ENCODE measurements at regions not wholly inside any gene's neighbourhood (a gene's known extent, or its start where the extent isn't known, plus 50 kb on each side); places are given as distances from the start of the nearest gene placed in this dataset.
A peak's percentile ranks its signal among the peaks of the same experiment; 100 is the strongest.

- Histone ChIP-seq H2BK12ac (ENCODE audit: low read length) (peak overlapping the region; percentile 14), H3K23ac (ENCODE audit: low read depth, low read length, poor library complexity) (no peak overlapping the region), H3K36me3 (replicated peaks in 1 of 2; ENCODE audit: control insufficient read depth in 2 of 2, insufficient read depth in 2 of 2, low read length in 2 of 2) (peaks cover 0 to 2% of the 10 kb centered on the region in 2 donors), H3K4ac (ENCODE audit: low read length) (no peak overlapping the region), H3K14ac (ENCODE audit: low read length) (peak overlapping the region; percentile 94), H4K91ac (ENCODE audit: low read depth, low read length, poor library complexity) (no peak overlapping the region), H3K9me3 (replicated peaks in 1 of 2; ENCODE audit: control insufficient read depth in 2 of 2, insufficient read depth in 1 of 2, low read depth in 1 of 2, low read length in 2 of 2) (peaks cover 0 to 4% of the 10 kb centered on the region in 2 donors), H3K4me2 (ENCODE audit: insufficient read depth, low read length, poor library complexity, severe bottlenecking) (no peak overlapping the region), H3K9ac (ENCODE audit: low read depth, low read length, poor library complexity) (no peak overlapping the region), H2BK15ac (ENCODE audit: low read length) (peak overlapping the region; percentile 56), H3K79me1 (ENCODE audit: low read depth, low read length) (peaks cover 2% of the 10 kb centered on the region), H2BK5ac (ENCODE audit: low read length) (no peak overlapping the region), H2BK120ac (ENCODE audit: low read depth, low read length) (no peak overlapping the region), H3K4me3 (ENCODE audit: low read length in 2 of 2) (no peak overlapping the region), H3K4me1 (ENCODE audit: control insufficient read depth in 2 of 2, insufficient read depth in 1 of 2, low read depth in 1 of 2, low read length in 2 of 2) (peaks cover 5 to 12% of the 10 kb centered on the region in 2 donors), H3K18ac (ENCODE audit: low read length) (peak overlapping the region; percentile 83), H2AK5ac (ENCODE audit: low read depth, low read length) (peak overlapping the region; percentile 64), H3K27ac (replicated peaks; ENCODE audit: low read length) (no peak overlapping the region), H2AFZ (ENCODE audit: low read length) (peak overlapping the region; percentile 87), H3K27me3 (ENCODE audit: control insufficient read depth in 3 of 3, insufficient read depth in 3 of 3, low read depth in 1 of 3, low read length in 3 of 3) (peaks cover 0 to 2% (median 0%) of the 10 kb centered on the region in 3 experiments), H4K8ac (ENCODE audit: low read depth, low read length) (peak overlapping the region; percentile 89)
- no CpG with 5 or more reads among the region's 12 CpGs for WGBS, 2 donors (ENCODE audit: extremely low coverage in 2 of 2, insufficient read length in 2 of 2, insufficient replicate concordance in 1 of 2)
- DNase-seq (ENCODE audit: low spot score): no peak
These were observed 117.7 kb upstream of the FRMD4A start for GRCh38 chr10:14448197-14448990.

GRCh38 chr10:14447094-14447839, 116.5 kb upstream of the FRMD4A start:
- H3K18ac ChIP-seq (ENCODE audit: low read length): no peak overlapping the region
- no peak overlapping the region for H2BK12ac ChIP-seq (ENCODE audit: low read length)
- no peak overlapping the region for H3K4me3 ChIP-seq (ENCODE audit: low read length in 2 of 2)
- H4K8ac ChIP-seq (ENCODE audit: low read depth, low read length): no peak overlapping the region
- H2BK120ac ChIP-seq (ENCODE audit: low read depth, low read length): peak overlapping the region; percentile 61
- no peak overlapping the region for H2AFZ ChIP-seq (ENCODE audit: low read length)
- H3K9me3 ChIP-seq (replicated peaks in 1 of 2; ENCODE audit: control insufficient read depth in 2 of 2, insufficient read depth in 1 of 2, low read depth in 1 of 2, low read length in 2 of 2): peaks cover 0 to 4% of the 10 kb centered on the region in 2 donors
- no peak overlapping the region for H3K27ac ChIP-seq (replicated peaks; ENCODE audit: low read length)
- no peak overlapping the region for H3K23ac ChIP-seq (ENCODE audit: low read depth, low read length, poor library complexity)
- peaks cover 0 to 2% (median 0%) of the 10 kb centered on the region in 3 experiments for H3K27me3 ChIP-seq (ENCODE audit: control insufficient read depth in 3 of 3, insufficient read depth in 3 of 3, low read depth in 1 of 3, low read length in 3 of 3)
- peaks cover 2% of the 10 kb centered on the region for H3K79me1 ChIP-seq (ENCODE audit: low read depth, low read length)
- no peak overlapping the region for H3K4ac ChIP-seq (ENCODE audit: low read length)
- peak overlapping the region; percentile 64 for H2AK5ac ChIP-seq (ENCODE audit: low read depth, low read length)
- no peak overlapping the region for H2BK5ac ChIP-seq (ENCODE audit: low read length)
- no peak overlapping the region for H2BK15ac ChIP-seq (ENCODE audit: low read length)
- peaks cover 5 to 12% of the 10 kb centered on the region in 2 donors for H3K4me1 ChIP-seq (ENCODE audit: control insufficient read depth in 2 of 2, insufficient read depth in 1 of 2, low read depth in 1 of 2, low read length in 2 of 2)
- H3K36me3 ChIP-seq (replicated peaks in 1 of 2; ENCODE audit: control insufficient read depth in 2 of 2, insufficient read depth in 2 of 2, low read length in 2 of 2): peaks cover 0 to 2% of the 10 kb centered on the region in 2 donors
- no peak overlapping the region for H3K4me2 ChIP-seq (ENCODE audit: insufficient read depth, low read length, poor library complexity, severe bottlenecking)
- WGBS, 2 donors (ENCODE audit: extremely low coverage in 2 of 2, insufficient read length in 2 of 2, insufficient replicate concordance in 1 of 2): no CpG with 5 or more reads among the region's 10 CpGs
- DNase-seq (ENCODE audit: low spot score): no peak
- no peak overlapping the region for H3K9ac ChIP-seq (ENCODE audit: low read depth, low read length, poor library complexity)
- no peak overlapping the region for H3K14ac ChIP-seq (ENCODE audit: low read length)
- no peak overlapping the region for H4K91ac ChIP-seq (ENCODE audit: low read depth, low read length, poor library complexity)

DNA sequence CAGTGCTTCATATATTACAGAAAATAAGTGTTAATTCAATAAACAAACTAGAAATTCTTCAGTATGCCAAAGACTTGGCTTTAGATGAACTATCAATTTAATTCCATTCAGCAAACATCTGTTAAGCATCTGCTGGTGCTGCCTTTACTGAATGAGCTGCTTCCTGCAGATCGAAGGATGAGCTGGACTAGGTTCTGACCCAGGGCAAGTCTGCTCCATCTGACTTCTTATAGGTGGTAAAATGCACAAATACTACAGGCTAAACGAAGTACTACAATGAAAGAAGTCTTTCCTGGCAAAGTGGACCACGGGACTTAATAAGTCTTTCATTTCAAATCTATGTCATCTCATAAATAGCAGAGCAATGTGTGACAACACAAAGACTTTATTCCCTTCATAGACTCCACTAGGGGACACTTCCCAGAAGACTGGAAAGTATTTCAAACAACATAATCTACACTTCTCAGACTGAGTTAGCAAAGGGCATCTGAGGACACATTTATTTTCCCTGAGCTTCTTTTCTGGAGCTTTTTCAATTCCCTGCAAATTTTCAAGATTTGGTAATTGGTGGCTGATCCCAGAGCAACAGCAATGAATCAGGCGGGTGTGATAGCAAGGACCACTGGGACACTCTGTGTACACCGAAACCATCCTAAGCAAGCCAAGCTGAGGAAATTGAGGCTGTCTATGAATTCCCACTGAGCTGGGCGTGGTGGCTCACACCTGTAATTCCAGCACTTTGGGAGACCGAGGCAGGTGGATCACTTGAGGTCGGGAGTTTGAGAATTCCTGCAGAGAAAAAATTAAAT, 108.9 kb upstream of the FRMD4A start:
- no CpG with 5 or more reads among the region's 8 CpGs for WGBS, 2 donors (ENCODE audit: extremely low coverage in 2 of 2, insufficient read length in 2 of 2, insufficient replicate concordance in 1 of 2)
- H3K9me3 ChIP-seq (replicated peaks in 1 of 2; ENCODE audit: control insufficient read depth in 2 of 2, insufficient read depth in 1 of 2, low read depth in 1 of 2, low read length in 2 of 2): no peaks in the 10 kb centered on the region

More for the DNA sequence above, 108.9 kb upstream of the FRMD4A start:
- Histone ChIP-seq H2BK12ac (ENCODE audit: low read length) (no peak overlapping the region), H2AFZ (ENCODE audit: low read length) (no peak overlapping the region), H2AK5ac (ENCODE audit: low read depth, low read length) (no peak overlapping the region), H3K9ac (ENCODE audit: low read depth, low read length, poor library complexity) (no peak overlapping the region), H3K4me3 (ENCODE audit: low read length in 2 of 2) (no peak overlapping the region), H3K4ac (ENCODE audit: low read length) (no peak overlapping the region), H4K91ac (ENCODE audit: low read depth, low read length, poor library complexity) (no peak overlapping the region), H3K36me3 (replicated peaks in 1 of 2; ENCODE audit: control insufficient read depth in 2 of 2, insufficient read depth in 2 of 2, low read length in 2 of 2) (no peaks in the 10 kb centered on the region), H3K4me2 (ENCODE audit: insufficient read depth, low read length, poor library complexity, severe bottlenecking) (no peak overlapping the region), H2BK15ac (ENCODE audit: low read length) (no peak overlapping the region), H2BK5ac (ENCODE audit: low read length) (no peak overlapping the region), H3K23ac (ENCODE audit: low read depth, low read length, poor library complexity) (no peak overlapping the region), H3K4me1 (ENCODE audit: control insufficient read depth in 2 of 2, insufficient read depth in 1 of 2, low read depth in 1 of 2, low read length in 2 of 2) (no peaks in the 10 kb centered on the region), H4K8ac (ENCODE audit: low read depth, low read length) (no peak overlapping the region), H2BK120ac (ENCODE audit: low read depth, low read length) (no peak overlapping the region), H3K27me3 (ENCODE audit: control insufficient read depth in 3 of 3, insufficient read depth in 3 of 3, low read depth in 1 of 3, low read length in 3 of 3) (no peaks in the 10 kb centered on the region), H3K14ac (ENCODE audit: low read length) (no peak overlapping the region), H3K27ac (replicated peaks; ENCODE audit: low read length) (no peak overlapping the region), H3K18ac (ENCODE audit: low read length) (no peak overlapping the region), H3K79me1 (ENCODE audit: low read depth, low read length) (no peaks in the 10 kb centered on the region)
- DNase-seq (ENCODE audit: low spot score): no peak
